ENCODE measurements at regions not wholly inside any gene's neighbourhood (a gene's known extent, or its start where the extent isn't known, plus 50 kb on each side); places are given as distances from the start of the nearest gene placed in this dataset.

DNA sequence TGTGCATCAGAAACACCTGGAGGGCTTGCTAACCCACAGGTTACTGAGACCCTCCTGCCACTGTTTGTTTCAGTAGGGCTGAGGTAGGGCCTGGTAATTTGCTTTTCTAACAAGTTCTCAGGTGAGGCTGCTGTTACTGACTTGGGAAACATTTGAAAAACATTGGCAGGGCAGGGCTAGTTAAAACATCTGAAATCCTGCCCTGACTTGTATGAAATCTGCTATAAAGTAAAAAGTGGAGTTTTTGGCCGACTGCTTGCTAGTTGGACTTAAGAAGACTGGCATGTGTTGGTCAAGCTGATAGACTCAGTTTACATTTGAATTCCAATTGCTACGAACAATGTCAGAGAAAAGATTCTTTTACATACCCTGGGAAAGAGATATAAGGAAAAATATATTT lies 111.6 kb upstream of the DLX2 start:
- TF ChIP-seq, protein P1, sequence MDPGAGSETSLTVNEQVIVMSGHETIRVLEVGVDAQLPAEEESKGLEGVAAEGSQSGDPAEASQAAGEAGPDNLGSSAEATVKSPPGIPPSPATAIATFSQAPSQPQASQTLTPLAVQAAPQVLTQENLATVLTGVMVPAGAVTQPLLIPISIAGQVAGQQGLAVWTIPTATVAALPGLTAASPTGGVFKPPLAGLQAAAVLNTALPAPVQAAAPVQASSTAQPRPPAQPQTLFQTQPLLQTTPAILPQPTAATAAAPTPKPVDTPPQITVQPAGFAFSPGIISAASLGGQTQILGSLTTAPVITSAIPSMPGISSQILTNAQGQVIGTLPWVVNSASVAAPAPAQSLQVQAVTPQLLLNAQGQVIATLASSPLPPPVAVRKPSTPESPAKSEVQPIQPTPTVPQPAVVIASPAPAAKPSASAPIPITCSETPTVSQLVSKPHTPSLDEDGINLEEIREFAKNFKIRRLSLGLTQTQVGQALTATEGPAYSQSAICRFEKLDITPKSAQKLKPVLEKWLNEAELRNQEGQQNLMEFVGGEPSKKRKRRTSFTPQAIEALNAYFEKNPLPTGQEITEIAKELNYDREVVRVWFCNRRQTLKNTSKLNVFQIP (CRISPR knock-in tag; IDR thresholded peaks at IDR 0.05; ENCODE audit: borderline replicate concordance, low read depth) = no peak
- TF ChIP-seq ISL1 (CRISPR knock-in tag; IDR thresholded peaks at IDR 0.05) (no peak), ESRRG (CRISPR knock-in tag; IDR thresholded peaks at IDR 0.05) (no peak)
- no peak for ATAC-seq

DNA sequence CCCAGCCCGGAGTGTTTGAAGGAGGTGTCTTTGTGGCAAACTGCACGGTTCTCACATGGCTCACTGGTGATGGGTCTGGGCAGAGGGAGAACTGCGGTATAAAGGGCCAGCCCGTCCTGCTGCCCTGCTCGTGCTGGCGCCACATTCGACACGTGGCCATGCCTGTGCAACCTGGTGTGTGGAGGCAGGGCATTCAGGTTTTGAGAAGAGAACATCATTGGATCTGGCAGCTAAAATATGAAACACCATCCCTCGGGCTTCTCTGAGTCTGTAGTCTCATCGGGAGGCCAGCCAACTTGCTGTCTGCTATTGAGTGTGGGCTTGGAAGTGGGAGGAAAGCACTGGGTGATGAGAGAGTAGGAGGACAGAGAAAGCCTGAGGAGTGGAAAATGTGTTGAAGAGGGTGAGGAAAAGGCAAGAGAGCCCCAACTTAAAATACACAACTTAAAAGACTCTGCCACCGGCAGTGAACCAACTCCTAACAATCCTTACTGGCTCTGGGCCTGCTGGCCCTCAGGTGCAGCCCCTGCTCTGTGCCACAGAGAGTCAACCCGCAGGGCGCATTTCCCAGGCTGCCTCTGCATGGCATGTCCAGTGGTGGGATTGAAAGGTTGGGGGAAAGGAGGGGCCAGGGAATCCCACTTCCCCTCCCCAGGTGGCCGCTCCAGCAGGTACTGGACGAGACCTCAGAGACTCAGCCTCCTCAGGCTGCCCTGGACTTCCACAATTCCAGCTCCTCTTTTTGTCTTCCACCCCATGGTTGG lies 112.7 kb upstream of the DLX2 start:
- no peak for TF ChIP-seq ZNF70 (CRISPR knock-in tag; IDR thresholded peaks at IDR 0.05)
- no peak for TF ChIP-seq RARB (CRISPR knock-in tag; IDR thresholded peaks at IDR 0.05)
- TF ChIP-seq, protein P2, sequence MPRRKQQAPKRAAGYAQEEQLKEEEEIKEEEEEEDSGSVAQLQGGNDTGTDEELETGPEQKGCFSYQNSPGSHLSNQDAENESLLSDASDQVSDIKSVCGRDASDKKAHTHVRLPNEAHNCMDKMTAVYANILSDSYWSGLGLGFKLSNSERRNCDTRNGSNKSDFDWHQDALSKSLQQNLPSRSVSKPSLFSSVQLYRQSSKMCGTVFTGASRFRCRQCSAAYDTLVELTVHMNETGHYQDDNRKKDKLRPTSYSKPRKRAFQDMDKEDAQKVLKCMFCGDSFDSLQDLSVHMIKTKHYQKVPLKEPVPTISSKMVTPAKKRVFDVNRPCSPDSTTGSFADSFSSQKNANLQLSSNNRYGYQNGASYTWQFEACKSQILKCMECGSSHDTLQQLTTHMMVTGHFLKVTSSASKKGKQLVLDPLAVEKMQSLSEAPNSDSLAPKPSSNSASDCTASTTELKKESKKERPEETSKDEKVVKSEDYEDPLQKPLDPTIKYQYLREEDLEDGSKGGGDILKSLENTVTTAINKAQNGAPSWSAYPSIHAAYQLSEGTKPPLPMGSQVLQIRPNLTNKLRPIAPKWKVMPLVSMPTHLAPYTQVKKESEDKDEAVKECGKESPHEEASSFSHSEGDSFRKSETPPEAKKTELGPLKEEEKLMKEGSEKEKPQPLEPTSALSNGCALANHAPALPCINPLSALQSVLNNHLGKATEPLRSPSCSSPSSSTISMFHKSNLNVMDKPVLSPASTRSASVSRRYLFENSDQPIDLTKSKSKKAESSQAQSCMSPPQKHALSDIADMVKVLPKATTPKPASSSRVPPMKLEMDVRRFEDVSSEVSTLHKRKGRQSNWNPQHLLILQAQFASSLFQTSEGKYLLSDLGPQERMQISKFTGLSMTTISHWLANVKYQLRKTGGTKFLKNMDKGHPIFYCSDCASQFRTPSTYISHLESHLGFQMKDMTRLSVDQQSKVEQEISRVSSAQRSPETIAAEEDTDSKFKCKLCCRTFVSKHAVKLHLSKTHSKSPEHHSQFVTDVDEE (CRISPR knock-in tag; IDR thresholded peaks at IDR 0.05) = no peak
- no peak for TF ChIP-seq ZC3H10 (CRISPR knock-in tag; IDR thresholded peaks at IDR 0.05)
- no peak for TF ChIP-seq CSDC2 (CRISPR knock-in tag; IDR thresholded peaks at IDR 0.05)
- TF ChIP-seq TCF4 (CRISPR knock-in tag; IDR thresholded peaks at IDR 0.05; ENCODE audit: borderline replicate concordance) = no peak
- TF ChIP-seq, protein P3, sequence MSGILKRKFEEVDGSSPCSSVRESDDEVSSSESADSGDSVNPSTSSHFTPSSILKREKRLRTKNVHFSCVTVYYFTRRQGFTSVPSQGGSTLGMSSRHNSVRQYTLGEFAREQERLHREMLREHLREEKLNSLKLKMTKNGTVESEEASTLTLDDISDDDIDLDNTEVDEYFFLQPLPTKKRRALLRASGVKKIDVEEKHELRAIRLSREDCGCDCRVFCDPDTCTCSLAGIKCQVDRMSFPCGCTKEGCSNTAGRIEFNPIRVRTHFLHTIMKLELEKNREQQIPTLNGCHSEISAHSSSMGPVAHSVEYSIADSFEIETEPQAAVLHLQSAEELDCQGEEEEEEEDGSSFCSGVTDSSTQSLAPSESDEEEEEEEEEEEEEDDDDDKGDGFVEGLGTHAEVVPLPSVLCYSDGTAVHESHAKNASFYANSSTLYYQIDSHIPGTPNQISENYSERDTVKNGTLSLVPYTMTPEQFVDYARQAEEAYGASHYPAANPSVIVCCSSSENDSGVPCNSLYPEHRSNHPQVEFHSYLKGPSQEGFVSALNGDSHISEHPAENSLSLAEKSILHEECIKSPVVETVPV (CRISPR knock-in tag; IDR thresholded peaks at IDR 0.05) = no peak
- TF ChIP-seq ZFP30 (CRISPR knock-in tag; IDR thresholded peaks at IDR 0.05) = no peak
- ATAC-seq = peak; percentile 47; the same call in 2 of the 3 replicates

DNA sequence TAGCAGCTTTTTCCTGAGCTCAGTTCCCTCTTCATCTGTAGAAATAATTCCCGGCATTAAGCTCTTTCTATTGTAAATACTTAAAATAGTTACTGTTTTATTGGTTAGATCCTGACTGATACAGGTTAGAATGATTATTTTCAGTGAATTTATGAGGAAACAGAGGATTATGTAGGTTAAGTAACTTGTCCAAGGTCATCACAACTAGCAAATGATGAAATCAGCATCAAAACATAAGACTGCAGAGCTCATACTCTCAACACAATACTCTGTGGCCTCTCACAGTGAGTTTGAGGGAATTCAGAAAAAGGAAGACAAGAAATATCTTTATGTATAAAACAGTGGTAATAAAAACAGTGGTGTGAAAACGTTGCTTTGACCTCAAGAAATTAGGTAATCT lies 113.2 kb upstream of the DLX2 start:
- ATAC-seq = no peak
- TF ChIP-seq BACH2 (CRISPR knock-in tag; IDR thresholded peaks at IDR 0.05; ENCODE audit: borderline replicate concordance) (no peak), TCF4 (CRISPR knock-in tag; IDR thresholded peaks at IDR 0.05; ENCODE audit: borderline replicate concordance) (no peak), SNAI2 (CRISPR knock-in tag; IDR thresholded peaks at IDR 0.05) (no peak), ISL1 (CRISPR knock-in tag; IDR thresholded peaks at IDR 0.05) (no peak)

DNA sequence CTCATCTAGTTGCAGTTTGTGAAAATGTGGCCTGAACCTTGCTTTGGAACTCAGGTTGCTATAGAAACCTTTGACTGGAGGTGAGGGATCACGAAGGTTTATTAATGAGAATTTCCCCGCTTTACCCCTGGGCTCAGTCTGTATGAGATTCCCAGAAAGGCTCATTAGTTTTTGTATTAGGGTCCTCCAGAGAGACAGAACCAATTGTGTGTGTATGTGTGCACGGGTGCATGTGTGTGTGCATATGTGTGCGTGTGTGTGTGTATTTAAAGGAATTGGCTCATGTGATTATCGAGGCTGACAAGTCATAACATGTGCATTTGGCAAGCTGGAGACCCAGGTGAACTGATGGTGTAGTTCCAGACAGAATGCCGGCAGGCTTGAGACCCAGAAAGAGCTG lies 113.8 kb upstream of the DLX2 start:
- TF ChIP-seq, protein P2 (CRISPR knock-in tag; IDR thresholded peaks at IDR 0.05) = no peak
- TF ChIP-seq BACH2 (CRISPR knock-in tag; IDR thresholded peaks at IDR 0.05; ENCODE audit: borderline replicate concordance) = no peak
- no peak for TF ChIP-seq PPARA (CRISPR knock-in tag; IDR thresholded peaks at IDR 0.05; ENCODE audit: borderline replicate concordance)
- TF ChIP-seq ZNF565 (CRISPR knock-in tag; conservative IDR thresholded peaks at IDR 0.05; ENCODE audit: low read depth) = no peak
- TF ChIP-seq, protein P4, sequence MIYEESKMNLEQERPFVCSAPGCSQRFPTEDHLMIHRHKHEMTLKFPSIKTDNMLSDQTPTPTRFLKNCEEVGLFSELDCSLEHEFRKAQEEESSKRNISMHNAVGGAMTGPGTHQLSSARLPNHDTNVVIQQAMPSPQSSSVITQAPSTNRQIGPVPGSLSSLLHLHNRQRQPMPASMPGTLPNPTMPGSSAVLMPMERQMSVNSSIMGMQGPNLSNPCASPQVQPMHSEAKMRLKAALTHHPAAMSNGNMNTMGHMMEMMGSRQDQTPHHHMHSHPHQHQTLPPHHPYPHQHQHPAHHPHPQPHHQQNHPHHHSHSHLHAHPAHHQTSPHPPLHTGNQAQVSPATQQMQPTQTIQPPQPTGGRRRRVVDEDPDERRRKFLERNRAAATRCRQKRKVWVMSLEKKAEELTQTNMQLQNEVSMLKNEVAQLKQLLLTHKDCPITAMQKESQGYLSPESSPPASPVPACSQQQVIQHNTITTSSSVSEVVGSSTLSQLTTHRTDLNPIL (CRISPR knock-in tag; IDR thresholded peaks at IDR 0.05; ENCODE audit: low read depth) = no peak
- no peak for TF ChIP-seq GLIS3 (CRISPR knock-in tag; IDR thresholded peaks at IDR 0.05)
- no peak for TF ChIP-seq ZNF8 (CRISPR knock-in tag; IDR thresholded peaks at IDR 0.05)
- TF ChIP-seq TOX (CRISPR knock-in tag; IDR thresholded peaks at IDR 0.05; ENCODE audit: borderline replicate concordance) = no peak
- TF ChIP-seq CSDC2 (CRISPR knock-in tag; IDR thresholded peaks at IDR 0.05) = no peak
- TF ChIP-seq, protein P1 (CRISPR knock-in tag; IDR thresholded peaks at IDR 0.05; ENCODE audit: borderline replicate concordance, low read depth) = no peak
- TF ChIP-seq ZC3H10 (CRISPR knock-in tag; IDR thresholded peaks at IDR 0.05) = no peak
- no peak for TF ChIP-seq SNAI2 (CRISPR knock-in tag; IDR thresholded peaks at IDR 0.05)
- no peak for TF ChIP-seq TCF4 (CRISPR knock-in tag; IDR thresholded peaks at IDR 0.05; ENCODE audit: borderline replicate concordance)
- no peak for TF ChIP-seq ZNF70 (CRISPR knock-in tag; IDR thresholded peaks at IDR 0.05)
- no peak for TF ChIP-seq ISL1 (CRISPR knock-in tag; IDR thresholded peaks at IDR 0.05)
- ATAC-seq = no peak

Measured in SK-N-SH treated with all-trans-retinoic acid at 6 μM for 48 hours (cell line).